ENCODE measurements at regions not wholly inside any gene's neighbourhood (a gene's known extent, or its start where the extent isn't known, plus 50 kb on each side); places are given as distances from the start of the nearest gene placed in this dataset.
A peak's percentile ranks its signal among the peaks of the same experiment; 100 is the strongest.

GRCh38 chr14:42480255-42480654 is 873.6 kb downstream of the LRFN5 start:
- H3K9me3 ChIP-seq (ENCODE audit: control insufficient read depth in 2 of 3, insufficient read depth in 1 of 3, low read length in 3 of 3), result no peaks in the 10 kb centered on the region
- no peak for DNase-seq
- H3K9ac ChIP-seq (ENCODE audit: low read length in 3 of 3), result no peak overlapping the region
- no peak overlapping the region for H3K4me3 ChIP-seq (ENCODE audit: low read length in 3 of 3)
- no peaks in the 10 kb centered on the region for H3K4me1 ChIP-seq (ENCODE audit: control insufficient read depth in 2 of 3, insufficient read depth in 2 of 3, low read depth in 1 of 3, low read length in 3 of 3)
- intact Hi-C loops (cut with DNase I), result no loop called here
- no peak overlapping the region for H3K27ac ChIP-seq (ENCODE audit: low read depth in 2 of 2, low read length in 2 of 2)
- no peak for FAIRE-seq
- no peaks in the 10 kb centered on the region for H3K36me3 ChIP-seq (ENCODE audit: control insufficient read depth in 2 of 3, insufficient read depth in 3 of 3, low read length in 3 of 3)
- no peak for TF ChIP-seq CTCF (IDR thresholded peaks at IDR 0.05; ENCODE audit: borderline replicate concordance, extremely low read depth, insufficient read depth)
- no peaks in the 10 kb centered on the region for H3K27me3 ChIP-seq (ENCODE audit: control insufficient read depth, insufficient read depth, low read length)

GRCh38 chr14:42475289-42475688 is 868.6 kb downstream of the LRFN5 start:
- intact Hi-C loops (cut with DNase I), result no loop called here
- DNase-seq, result peak in 1 of 5 donors; percentile 3
- TF ChIP-seq CTCF (IDR thresholded peaks at IDR 0.05; ENCODE audit: borderline replicate concordance, extremely low read depth, insufficient read depth), result no peak
- Histone ChIP-seq H3K36me3 (ENCODE audit: control insufficient read depth in 2 of 3, insufficient read depth in 3 of 3, low read length in 3 of 3) (no peaks in the 10 kb centered on the region), H3K9ac (ENCODE audit: low read length in 3 of 3) (no peak overlapping the region), H3K9me3 (ENCODE audit: control insufficient read depth in 2 of 3, insufficient read depth in 1 of 3, low read length in 3 of 3) (no peaks in the 10 kb centered on the region), H3K27ac (ENCODE audit: low read depth in 2 of 2, low read length in 2 of 2) (no peak overlapping the region), H3K4me3 (ENCODE audit: low read length in 3 of 3) (no peak overlapping the region), H3K27me3 (ENCODE audit: control insufficient read depth, insufficient read depth, low read length) (no peaks in the 10 kb centered on the region), H3K4me1 (ENCODE audit: control insufficient read depth in 2 of 3, insufficient read depth in 2 of 3, low read depth in 1 of 3, low read length in 3 of 3) (no peaks in the 10 kb centered on the region)
- FAIRE-seq, result no peak

GRCh38 chr14:42470427-42470719 is 863.7 kb downstream of the LRFN5 start:
- H3K27me3 ChIP-seq (ENCODE audit: control insufficient read depth, insufficient read depth, low read length), result no peaks in the 10 kb centered on the region
- no peak for FAIRE-seq
- no peak overlapping the region for H3K27ac ChIP-seq (ENCODE audit: low read depth in 2 of 2, low read length in 2 of 2)
- no peaks in the 10 kb centered on the region for H3K4me1 ChIP-seq (ENCODE audit: control insufficient read depth in 2 of 3, insufficient read depth in 2 of 3, low read depth in 1 of 3, low read length in 3 of 3)
- no peak overlapping the region for H3K9ac ChIP-seq (ENCODE audit: low read length in 3 of 3)
- no peak overlapping the region for H3K4me3 ChIP-seq (ENCODE audit: low read length in 3 of 3)
- TF ChIP-seq CTCF (IDR thresholded peaks at IDR 0.05; ENCODE audit: borderline replicate concordance, extremely low read depth, insufficient read depth), result no peak
- intact Hi-C loops (cut with DNase I), result no loop called here
- DNase-seq, result no peak
- no peaks in the 10 kb centered on the region for H3K9me3 ChIP-seq (ENCODE audit: control insufficient read depth in 2 of 3, insufficient read depth in 1 of 3, low read length in 3 of 3)
- H3K36me3 ChIP-seq (ENCODE audit: control insufficient read depth in 2 of 3, insufficient read depth in 3 of 3, low read length in 3 of 3), result no peaks in the 10 kb centered on the region

- Histone ChIP-seq H3K9ac (ENCODE audit: low read length in 3 of 3) (no peak overlapping the region), H3K9me3 (ENCODE audit: control insufficient read depth in 2 of 3, insufficient read depth in 1 of 3, low read length in 3 of 3) (no peaks in the 10 kb centered on the region), H3K4me1 (ENCODE audit: control insufficient read depth in 2 of 3, insufficient read depth in 2 of 3, low read depth in 1 of 3, low read length in 3 of 3) (no peaks in the 10 kb centered on the region), H3K4me3 (ENCODE audit: low read length in 3 of 3) (no peak overlapping the region), H3K36me3 (ENCODE audit: control insufficient read depth in 2 of 3, insufficient read depth in 3 of 3, low read length in 3 of 3) (no peaks in the 10 kb centered on the region), H3K27ac (ENCODE audit: low read depth in 2 of 2, low read length in 2 of 2) (no peak overlapping the region), H3K27me3 (ENCODE audit: control insufficient read depth, insufficient read depth, low read length) (no peaks in the 10 kb centered on the region)
- FAIRE-seq, result no peak
- DNase-seq, result no peak
- intact Hi-C loops (cut with DNase I), result no loop called here
- TF ChIP-seq CTCF (IDR thresholded peaks at IDR 0.05; ENCODE audit: borderline replicate concordance, extremely low read depth, insufficient read depth), result no peak
Observed at GRCh38 chr14:42469637-42470426, 863.2 kb downstream of the LRFN5 start.

All from kidney (tissue), 13 donors.